Right lobe of liver (tissue), 4 donors: ENCODE measurements at regions not wholly inside any gene's neighbourhood (a gene's known extent, or its start where the extent isn't known, plus 50 kb on each side); places are given as distances from the start of the nearest gene placed in this dataset.

Experiments
- POLR2A ChIP-seq: fragments of 450-650 bp; IDR thresholded peaks from one replicate; pipeline ENCODE4 v1.6.1; 2017; ENCODE audit warnings: antibody characterized with exemption, mild to moderate bottlenecking
- TF ChIP-seq, protein P1 (sequence below), 4 donors: fragments of 200-600 bp in 3 of 4; fragments of 450-650 bp in 1 of 4; IDR thresholded peaks; one replicate each; pipeline versions ENCODE4 v1.5.1 to v1.8.0; 2016 to 2022; ENCODE audit warnings: antibody characterized with exemption in 4 of 4, mild to moderate bottlenecking in 2 of 4
- donor health status: DM: no; HTN: no; CAD: no.
- donor health status: DM: no; HTN: no; CAD: no.
- donor health status: DM: no; HTN: yes; CAD: no.

DNA sequence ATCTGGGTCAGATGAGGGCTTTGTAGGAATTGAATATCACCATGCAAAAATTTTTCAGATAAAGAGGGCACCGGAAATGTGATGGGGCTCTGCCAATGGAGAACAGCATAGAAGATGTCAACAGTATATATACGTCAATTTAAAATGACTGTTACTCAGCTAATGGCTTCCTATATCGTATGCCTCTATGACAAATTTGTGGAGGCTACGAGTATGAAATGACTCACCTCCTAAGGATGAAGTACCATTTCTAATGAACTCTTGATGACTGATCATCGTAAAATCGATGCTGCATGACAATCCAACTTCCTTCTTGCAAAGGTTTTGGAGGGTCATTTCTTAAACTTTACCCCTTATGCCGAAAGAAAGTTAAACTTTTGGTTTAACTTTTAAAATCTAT lies 450.3 kb upstream of the ZP4 start:
- TF ChIP-seq, protein P1, sequence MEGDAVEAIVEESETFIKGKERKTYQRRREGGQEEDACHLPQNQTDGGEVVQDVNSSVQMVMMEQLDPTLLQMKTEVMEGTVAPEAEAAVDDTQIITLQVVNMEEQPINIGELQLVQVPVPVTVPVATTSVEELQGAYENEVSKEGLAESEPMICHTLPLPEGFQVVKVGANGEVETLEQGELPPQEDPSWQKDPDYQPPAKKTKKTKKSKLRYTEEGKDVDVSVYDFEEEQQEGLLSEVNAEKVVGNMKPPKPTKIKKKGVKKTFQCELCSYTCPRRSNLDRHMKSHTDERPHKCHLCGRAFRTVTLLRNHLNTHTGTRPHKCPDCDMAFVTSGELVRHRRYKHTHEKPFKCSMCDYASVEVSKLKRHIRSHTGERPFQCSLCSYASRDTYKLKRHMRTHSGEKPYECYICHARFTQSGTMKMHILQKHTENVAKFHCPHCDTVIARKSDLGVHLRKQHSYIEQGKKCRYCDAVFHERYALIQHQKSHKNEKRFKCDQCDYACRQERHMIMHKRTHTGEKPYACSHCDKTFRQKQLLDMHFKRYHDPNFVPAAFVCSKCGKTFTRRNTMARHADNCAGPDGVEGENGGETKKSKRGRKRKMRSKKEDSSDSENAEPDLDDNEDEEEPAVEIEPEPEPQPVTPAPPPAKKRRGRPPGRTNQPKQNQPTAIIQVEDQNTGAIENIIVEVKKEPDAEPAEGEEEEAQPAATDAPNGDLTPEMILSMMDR (IDR thresholded peaks at IDR 0.05): no peak
- TF ChIP-seq POLR2A: no peak
